ENCODE measurements at regions not wholly inside any gene's neighbourhood (a gene's known extent, or its start where the extent isn't known, plus 50 kb on each side); places are given as distances from the start of the nearest gene placed in this dataset.

DNA sequence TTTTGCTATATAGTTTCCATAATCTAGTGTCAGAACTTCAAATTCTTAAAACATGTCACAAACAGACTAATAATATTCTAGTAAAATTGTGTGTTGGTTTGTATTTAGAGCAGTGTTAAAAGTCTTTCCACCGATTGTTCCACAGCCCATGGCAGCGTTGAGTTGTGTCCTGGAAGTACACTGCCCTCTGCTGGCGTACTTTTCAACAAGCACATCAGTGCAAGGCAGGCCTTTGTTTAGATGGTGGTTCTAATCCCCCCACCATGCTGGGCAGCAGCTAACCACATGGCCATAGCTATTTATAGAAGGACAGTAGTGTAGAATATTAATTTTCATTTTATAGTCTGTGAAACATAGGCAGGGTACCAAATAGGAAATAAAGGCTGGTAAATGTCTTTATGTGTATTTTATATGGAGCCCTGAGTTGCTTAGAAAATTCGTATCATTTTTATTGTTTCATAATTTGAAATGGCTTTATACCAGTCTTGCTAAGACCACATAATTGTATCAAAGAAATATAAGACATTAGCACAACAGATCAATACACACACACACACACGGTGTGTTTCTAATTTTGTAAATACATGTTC, 235.4 kb downstream of the SEC23A start (continued):
- TF ChIP-seq ZNF687 (CRISPR knock-in tag; IDR thresholded peaks at IDR 0.05) = no peak
- TF ChIP-seq ARHGAP35 (CRISPR knock-in tag; IDR thresholded peaks at IDR 0.05; ENCODE audit: borderline replicate concordance) = no peak
- no peak for TF ChIP-seq ZNF577 (CRISPR knock-in tag; IDR thresholded peaks at IDR 0.05; ENCODE audit: borderline replicate concordance, low read depth)
- no peak for TF ChIP-seq EED (CRISPR knock-in tag; IDR thresholded peaks at IDR 0.05)
- no peak for TF ChIP-seq ESRRA (CRISPR knock-in tag; IDR thresholded peaks at IDR 0.05; ENCODE audit: low read depth)
- no peak for TF ChIP-seq ZNF280D (CRISPR knock-in tag; IDR thresholded peaks at IDR 0.05)
- TF ChIP-seq CC2D1A (CRISPR knock-in tag; IDR thresholded peaks at IDR 0.05) = no peak
- TF ChIP-seq ZNF3 (CRISPR knock-in tag; IDR thresholded peaks at IDR 0.05) = no peak
- TF ChIP-seq SMYD3 (CRISPR knock-in tag; IDR thresholded peaks at IDR 0.05) = no peak
- TF ChIP-seq ZNF574 (CRISPR knock-in tag; IDR thresholded peaks at IDR 0.05) = peak; percentile 56
- TF ChIP-seq MAFG (CRISPR knock-in tag; IDR thresholded peaks at IDR 0.05) = no peak
- TF ChIP-seq, protein P1, sequence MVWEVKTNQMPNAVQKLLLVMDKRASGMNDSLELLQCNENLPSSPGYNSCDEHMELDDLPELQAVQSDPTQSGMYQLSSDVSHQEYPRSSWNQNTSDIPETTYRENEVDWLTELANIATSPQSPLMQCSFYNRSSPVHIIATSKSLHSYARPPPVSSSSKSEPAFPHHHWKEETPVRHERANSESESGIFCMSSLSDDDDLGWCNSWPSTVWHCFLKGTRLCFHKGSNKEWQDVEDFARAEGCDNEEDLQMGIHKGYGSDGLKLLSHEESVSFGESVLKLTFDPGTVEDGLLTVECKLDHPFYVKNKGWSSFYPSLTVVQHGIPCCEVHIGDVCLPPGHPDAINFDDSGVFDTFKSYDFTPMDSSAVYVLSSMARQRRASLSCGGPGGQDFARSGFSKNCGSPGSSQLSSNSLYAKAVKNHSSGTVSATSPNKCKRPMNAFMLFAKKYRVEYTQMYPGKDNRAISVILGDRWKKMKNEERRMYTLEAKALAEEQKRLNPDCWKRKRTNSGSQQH (CRISPR knock-in tag; IDR thresholded peaks at IDR 0.05; ENCODE audit: low read depth) = no peak
- no peak; the same call in 1 of the 2 replicates for TF ChIP-seq ZNF33B (CRISPR knock-in tag; IDR thresholded peaks at IDR 0.05)
- no peak for TF ChIP-seq ATF1 (CRISPR knock-in tag; IDR thresholded peaks at IDR 0.05)
- no peak for TF ChIP-seq HNRNPK (IDR thresholded peaks at IDR 0.05; ENCODE audit: low read depth, low read length, poor library complexity, severe bottlenecking)
- TF ChIP-seq RELA (CRISPR knock-in tag; IDR thresholded peaks at IDR 0.05) = no peak

All from HepG2 (cell line).